SJCRH30 (cell line): ENCODE measurements at regions not wholly inside any gene's neighbourhood (a gene's known extent, or its start where the extent isn't known, plus 50 kb on each side); places are given as distances from the start of the nearest gene placed in this dataset.
"Not testable (repeated sequence)": the region's sequence is repeated elsewhere in the genome, so short reads cannot be mapped to it uniquely, and the experiment has no call there.

Experiments
- DNase-seq, 2 experiments: peaks; one replicate each; pipeline ENCODE4 v3.0.0-alpha.2; 2015 to 2020
- H3K27ac ChIP-seq: fragments of 250-450 bp; sonication (Bioruptor Pico); 2 replicates; pipeline ENCODE4 v1.5.1; 2020; ENCODE audit warnings: mild to moderate bottlenecking, moderate library complexity
- H3K27me3 ChIP-seq: fragments of 250-450 bp; sonication (Bioruptor Pico); 2 replicates; pipeline ENCODE4 v1.5.1; 2020; ENCODE audit warnings: mild to moderate bottlenecking, moderate library complexity
- H3K36me3 ChIP-seq: fragments of 250-450 bp; sonication (Bioruptor Pico); 2 replicates; pipeline ENCODE4 v1.5.1; 2020; ENCODE audit warnings: mild to moderate bottlenecking, moderate library complexity
- H3K4me1 ChIP-seq: fragments of 250-450 bp; sonication (Bioruptor Pico); 2 replicates; pipeline ENCODE4 v1.5.1; 2020; ENCODE audit warnings: mild to moderate bottlenecking, moderate library complexity
- H3K4me3 ChIP-seq: fragments of 250-450 bp; sonication (Bioruptor Pico); 2 replicates; pipeline ENCODE4 v1.5.1; 2020; ENCODE audit warnings: mild to moderate bottlenecking, moderate library complexity
- H3K9me3 ChIP-seq: fragments of 250-450 bp; sonication (Bioruptor Pico); replicated peaks from 2 replicates; pipeline ENCODE4 v1.5.1; 2020; ENCODE audit warnings: mild to moderate bottlenecking, moderate library complexity

DNA sequence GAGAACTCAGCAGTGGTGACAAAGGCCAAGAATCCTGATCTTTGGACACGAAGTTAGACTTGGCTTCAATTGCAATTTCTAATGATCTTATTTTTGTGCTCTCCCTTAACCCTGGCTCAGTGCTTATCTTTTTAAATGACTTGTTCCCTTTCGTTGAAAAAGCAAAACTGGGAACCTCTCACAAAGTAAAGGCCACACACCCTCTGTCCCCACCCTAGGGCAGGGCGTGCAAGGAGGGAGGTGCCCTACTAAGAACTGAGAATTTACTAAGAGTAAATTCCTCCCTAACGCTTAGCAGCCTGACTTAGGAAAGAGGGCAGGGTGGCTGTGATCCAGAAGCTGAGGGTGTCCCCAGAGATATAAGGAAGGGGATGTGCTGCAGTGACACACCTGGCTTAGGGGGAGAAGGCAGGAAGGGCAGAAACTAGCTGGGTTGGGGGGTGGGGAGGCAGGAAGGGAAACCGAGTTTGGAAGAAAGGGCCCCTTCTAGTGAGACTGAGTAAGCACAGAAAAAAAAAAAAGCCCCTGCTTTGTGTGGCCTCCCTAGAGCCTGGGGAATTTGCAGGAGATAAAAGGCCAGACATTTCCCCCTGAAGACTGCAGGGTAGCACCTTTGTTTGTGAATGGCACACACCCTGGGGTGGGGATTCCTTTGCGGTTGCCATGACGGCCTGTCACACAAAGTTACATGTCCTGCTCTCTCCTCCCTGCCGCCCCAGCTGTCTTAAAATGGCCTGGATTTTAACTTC, 435.1 kb downstream of the EFNB2 start:
- DNase-seq = peak in 1 of 2 experiments; percentile 2

DNA sequence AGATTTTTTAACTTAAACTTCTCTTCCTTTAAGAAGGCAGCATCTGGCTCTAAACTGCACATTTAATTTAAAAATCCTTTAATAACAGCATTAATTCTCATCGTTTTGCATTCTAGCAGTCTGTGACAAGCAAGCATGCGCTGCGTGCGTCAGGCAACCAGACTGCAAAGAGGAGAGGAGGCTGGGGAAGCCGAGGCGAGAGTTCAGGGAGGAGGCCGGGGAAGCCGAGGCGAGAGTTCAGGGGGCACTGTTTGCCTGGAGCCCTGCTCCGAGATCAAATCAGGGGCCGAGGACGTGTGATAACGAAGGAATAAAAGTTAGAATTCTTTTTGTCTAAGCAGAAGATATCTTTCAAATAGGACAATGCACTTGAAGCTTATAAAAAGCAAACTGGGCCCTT, 435.7 kb downstream of the EFNB2 start:
- Histone ChIP-seq H3K27me3 (no peaks in the 10 kb centered on the region), H3K36me3 (no peaks in the 10 kb centered on the region), H3K4me3 (no peak overlapping the region), H3K27ac (no peak overlapping the region), H3K9me3 (no peaks in the 10 kb centered on the region), H3K4me1 (0 out of 2 replicates have a peak, but pooled peaks cover 2% of the 10 kb centered on the region)
- no peak for DNase-seq

More for the DNA sequence above, 435.1 kb downstream of the EFNB2 start:
- Histone ChIP-seq H3K27ac (no peak overlapping the region), H3K4me3 (no peak overlapping the region), H3K27me3 (no peaks in the 10 kb centered on the region), H3K4me1 (0 out of 2 replicates have a peak, but pooled peaks cover 2% of the 10 kb centered on the region), H3K36me3 (no peaks in the 10 kb centered on the region), H3K9me3 (no peaks in the 10 kb centered on the region)

DNA sequence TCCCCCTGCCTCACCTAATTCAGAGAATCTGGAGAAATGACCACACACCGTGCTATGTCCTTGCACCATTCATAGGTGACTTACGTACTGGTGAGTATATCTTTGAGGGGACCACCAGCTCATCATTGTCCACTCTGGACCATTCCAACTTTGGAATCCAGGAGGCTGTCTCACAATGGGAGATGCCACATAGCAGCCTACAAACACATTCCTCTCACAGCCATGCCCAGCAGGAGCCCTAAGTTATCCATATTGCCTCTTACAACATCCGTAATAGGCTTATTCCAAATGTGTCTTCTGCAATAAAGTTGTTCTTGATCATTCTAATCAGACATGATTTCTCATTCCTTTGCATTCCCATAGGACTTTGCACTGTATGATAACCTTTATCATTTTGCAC, 436.7 kb downstream of the EFNB2 start:
- Histone ChIP-seq H3K36me3 (no peaks in the 10 kb centered on the region), H3K27ac (no peak overlapping the region), H3K4me1 (no peaks in the 10 kb centered on the region), H3K27me3 (no peaks in the 10 kb centered on the region), H3K4me3 (no peak overlapping the region), H3K9me3 (no peaks in the 10 kb centered on the region)
- DNase-seq = no peak

- Histone ChIP-seq H3K9me3 (no peaks in the 10 kb centered on the region), H3K4me3 (no peak overlapping the region), H3K27ac (no peak overlapping the region), H3K27me3 (no peaks in the 10 kb centered on the region), H3K4me1 (no peaks in the 10 kb centered on the region), H3K36me3 (no peaks in the 10 kb centered on the region)
- DNase-seq = no peak
Observed at GRCh38 chr13:106096661-106097092, 438.8 kb downstream of the EFNB2 start.

DNA sequence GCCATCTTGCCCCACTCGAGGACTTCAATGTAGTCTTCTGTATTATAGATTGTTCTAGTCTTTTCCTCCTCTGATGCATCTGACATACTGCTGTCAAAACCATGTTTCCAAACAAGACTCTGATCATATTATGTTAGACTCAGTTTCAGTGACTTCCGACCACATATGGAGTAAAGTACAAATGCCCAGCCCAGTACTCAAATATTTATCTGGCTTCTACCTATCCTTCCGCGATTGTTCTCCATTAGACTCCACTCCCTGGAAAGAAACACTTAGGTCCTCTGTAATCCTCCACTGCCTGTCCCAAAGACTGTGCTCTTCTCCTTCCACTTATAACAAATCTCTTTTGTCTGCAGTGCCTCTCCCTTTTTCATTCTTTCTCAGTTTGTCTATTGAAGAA, 439.5 kb downstream of the EFNB2 start:
- DNase-seq = no peak
- H3K4me1 ChIP-seq = no peaks in the 10 kb centered on the region
- no peak overlapping the region for H3K4me3 ChIP-seq
- H3K36me3 ChIP-seq = no peaks in the 10 kb centered on the region
- H3K27ac ChIP-seq = no peak overlapping the region
- H3K9me3 ChIP-seq = no peaks in the 10 kb centered on the region
- no peaks in the 10 kb centered on the region for H3K27me3 ChIP-seq

DNA sequence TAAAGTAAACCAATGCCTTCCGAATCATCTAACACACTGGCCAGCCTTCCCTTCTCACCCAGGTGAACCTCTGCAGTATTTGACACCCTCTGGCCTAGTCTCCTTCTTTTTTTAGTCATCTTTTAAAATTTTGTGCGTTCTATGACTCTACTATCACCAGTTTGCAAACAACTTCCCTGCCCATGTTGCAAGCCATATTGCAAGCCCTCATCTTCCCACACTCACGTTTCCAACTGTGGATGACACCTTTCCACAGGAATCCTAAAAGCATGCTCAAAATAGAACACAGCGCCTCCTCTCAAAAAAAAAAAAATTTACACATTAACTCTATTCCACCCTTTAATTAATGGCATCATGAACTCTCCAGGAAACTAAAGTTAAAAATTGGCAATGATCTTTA, 440.1 kb downstream of the EFNB2 start:
- no peak for DNase-seq
- Histone ChIP-seq H3K36me3 (no peaks in the 10 kb centered on the region), H3K27me3 (no peaks in the 10 kb centered on the region), H3K4me1 (no peaks in the 10 kb centered on the region), H3K4me3 (no peak overlapping the region), H3K27ac (no peak overlapping the region), H3K9me3 (no peaks in the 10 kb centered on the region)

DNA sequence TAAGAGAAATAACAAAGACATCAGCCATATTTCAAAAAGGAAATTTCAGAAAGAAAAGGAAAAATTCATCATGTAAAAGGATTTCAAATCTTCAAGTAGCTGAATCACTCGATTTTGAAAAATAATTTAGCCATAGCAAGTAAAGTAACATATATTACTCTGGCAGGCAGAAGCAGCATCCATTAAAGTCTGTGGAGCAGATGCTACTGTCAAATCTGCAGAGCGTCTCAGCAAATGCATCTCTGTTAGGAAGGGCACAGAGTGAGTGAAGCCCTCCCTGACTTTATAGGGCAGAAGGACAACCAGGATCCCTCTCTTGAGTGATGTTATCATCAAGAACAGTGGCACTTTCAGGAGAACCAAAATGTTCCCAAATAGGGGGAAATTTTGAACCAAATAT, 445.5 kb downstream of the EFNB2 start:
- no peaks in the 10 kb centered on the region for H3K9me3 ChIP-seq
- H3K27ac ChIP-seq = no peak overlapping the region
- no peaks in the 10 kb centered on the region for H3K27me3 ChIP-seq
- H3K4me3 ChIP-seq = no peak overlapping the region
- no peaks in the 10 kb centered on the region for H3K4me1 ChIP-seq
- H3K36me3 ChIP-seq = no peaks in the 10 kb centered on the region
- DNase-seq = no peak

GRCh38 chr13:106089261-106089980, 446.0 kb downstream of the EFNB2 start:
- Histone ChIP-seq H3K9me3 (no peaks in the 10 kb centered on the region), H3K36me3 (no peaks in the 10 kb centered on the region), H3K4me1 (no peaks in the 10 kb centered on the region), H3K4me3 (no peak overlapping the region), H3K27ac (no peak overlapping the region), H3K27me3 (no peaks in the 10 kb centered on the region)
- DNase-seq = no peak

- H3K27me3 ChIP-seq = no peaks in the 10 kb centered on the region
- H3K27ac ChIP-seq = no peak overlapping the region
- DNase-seq = no peak
- no peak overlapping the region for H3K4me3 ChIP-seq
- no peaks in the 10 kb centered on the region for H3K36me3 ChIP-seq
- no peaks in the 10 kb centered on the region for H3K9me3 ChIP-seq
- no peaks in the 10 kb centered on the region for H3K4me1 ChIP-seq
Observed at GRCh38 chr13:106088085-106088484, 447.4 kb downstream of the EFNB2 start.

GRCh38 chr13:106087201-106087600, 448.3 kb downstream of the EFNB2 start:
- DNase-seq = no peak
- Histone ChIP-seq H3K4me1 (no peaks in the 10 kb centered on the region), H3K9me3 (no peaks in the 10 kb centered on the region), H3K4me3 (no peak overlapping the region), H3K36me3 (no peaks in the 10 kb centered on the region), H3K27me3 (no peaks in the 10 kb centered on the region), H3K27ac (no peak overlapping the region)

DNA sequence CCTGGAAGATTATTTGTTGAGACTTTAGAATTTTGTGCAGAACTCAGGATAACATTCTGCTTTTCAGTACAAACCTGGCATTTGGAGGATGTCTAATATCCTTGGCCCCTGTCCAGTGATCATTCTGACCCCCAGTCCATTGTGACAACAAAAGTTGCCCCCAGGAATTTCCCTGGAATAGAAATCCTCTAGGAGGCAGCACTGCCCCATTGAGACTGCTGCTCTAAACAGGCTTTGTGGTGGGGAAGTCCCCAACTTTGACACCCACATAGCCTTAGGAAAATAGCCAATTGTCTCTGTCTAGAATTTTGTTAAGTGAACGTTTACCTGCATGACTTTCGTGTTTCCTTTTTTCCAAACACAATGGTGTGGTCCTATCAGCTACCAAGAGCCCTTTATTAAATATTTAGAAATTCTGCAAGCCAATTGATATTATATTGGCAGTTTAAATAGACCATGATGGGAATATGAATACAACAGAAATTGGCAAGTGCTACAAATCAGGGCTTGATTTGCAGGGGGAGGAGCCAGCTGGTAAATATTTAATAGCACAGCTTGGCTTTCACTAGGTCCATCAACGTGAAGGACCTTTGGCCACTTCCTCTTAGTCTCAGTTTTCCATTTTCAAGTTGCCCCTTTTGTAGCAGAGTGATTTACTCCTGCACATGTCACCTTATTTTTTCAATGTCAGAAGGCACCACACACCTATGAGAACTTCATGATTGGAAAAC, 451.7 kb downstream of the EFNB2 start:
- H3K27ac ChIP-seq = no peak overlapping the region
- H3K4me3 ChIP-seq = no peak overlapping the region
- DNase-seq = peak in 1 of 2 experiments; percentile 32
- no peaks in the 10 kb centered on the region for H3K36me3 ChIP-seq
- no peaks in the 10 kb centered on the region for H3K27me3 ChIP-seq
- no peaks in the 10 kb centered on the region for H3K9me3 ChIP-seq
- H3K4me1 ChIP-seq = no peaks in the 10 kb centered on the region

GRCh38 chr13:106081221-106081620, 454.2 kb downstream of the EFNB2 start:
- not testable (repeated sequence) for H3K4me1 ChIP-seq, DNase-seq, H3K9me3 ChIP-seq

DNA sequence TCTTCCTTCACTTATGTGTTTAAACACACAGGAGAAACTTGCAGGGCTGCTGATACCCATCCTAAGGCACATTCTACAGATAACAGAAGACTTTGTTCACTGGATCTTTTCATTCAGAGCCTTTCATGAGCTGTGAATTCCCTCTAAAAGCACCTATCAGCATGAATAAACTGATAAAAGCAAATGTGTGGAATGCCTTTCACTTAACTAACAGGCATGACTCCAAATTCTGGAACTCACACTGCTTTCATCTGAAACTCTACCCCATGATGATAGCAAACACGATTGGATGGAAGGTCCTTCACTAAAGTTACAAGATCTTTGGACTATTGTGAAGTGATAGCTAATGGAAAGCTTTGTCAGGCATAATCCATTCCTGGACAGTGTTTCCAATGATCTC, 457.3 kb downstream of the EFNB2 start:
- Histone ChIP-seq H3K4me3 (no peak overlapping the region), H3K4me1 (no peaks in the 10 kb centered on the region), H3K9me3 (no peaks in the 10 kb centered on the region), H3K27me3 (no peaks in the 10 kb centered on the region), H3K36me3 (no peaks in the 10 kb centered on the region), H3K27ac (no peak overlapping the region)
- DNase-seq = peak in 1 of 2 experiments; percentile 13

More at GRCh38 chr13:106081221-106081620, 454.2 kb downstream of the EFNB2 start:
- not testable (repeated sequence) for H3K27me3 ChIP-seq, H3K27ac ChIP-seq, H3K4me3 ChIP-seq, H3K36me3 ChIP-seq

- DNase-seq = no peak
- Histone ChIP-seq H3K4me3 (no peak overlapping the region), H3K4me1 (no peaks in the 10 kb centered on the region), H3K27me3 (no peaks in the 10 kb centered on the region), H3K36me3 (no peaks in the 10 kb centered on the region), H3K9me3 (no peaks in the 10 kb centered on the region), H3K27ac (no peak overlapping the region)
Observed at GRCh38 chr13:106077017-106077416, 458.4 kb downstream of the EFNB2 start.

DNA sequence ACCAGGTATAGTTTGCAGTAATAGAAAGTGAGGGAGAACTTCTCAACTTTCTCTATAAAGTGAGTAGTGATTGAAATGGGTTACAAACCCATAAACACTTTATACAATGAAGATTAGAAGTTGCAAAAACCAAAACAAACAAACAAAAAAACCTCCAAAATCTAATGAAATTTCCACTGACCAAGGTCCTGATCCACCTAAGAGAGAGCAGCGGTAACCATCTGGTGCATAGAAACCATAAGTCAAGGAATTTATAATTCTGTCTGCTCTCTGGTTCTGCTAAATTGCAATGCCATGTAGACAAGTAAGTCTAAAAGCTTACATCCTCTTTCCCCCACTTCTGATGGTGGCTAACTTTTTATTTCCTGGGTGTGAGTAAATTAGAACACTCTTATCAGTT, 463.4 kb downstream of the EFNB2 start:
- Histone ChIP-seq H3K9me3 (no peaks in the 10 kb centered on the region), H3K4me1 (peaks cover 4% of the 10 kb centered on the region; the same call in 1 of the 2 replicates), H3K27ac (no peak overlapping the region), H3K4me3 (no peak overlapping the region), H3K36me3 (no peaks in the 10 kb centered on the region), H3K27me3 (no peaks in the 10 kb centered on the region)
- no peak for DNase-seq
